NCI-H2196 (cell line): ENCODE measurements at regions not wholly inside any gene's neighbourhood (a gene's known extent, or its start where the extent isn't known, plus 50 kb on each side); places are given as distances from the start of the nearest gene placed in this dataset.

ENCODE experiments used
- DNase-seq: peaks from one replicate; lab custom pipeline; 2025; ENCODE audit not compliant: unreplicated experiment; lab: John Stamatoyannopoulos, UW

- DNase-seq = no peak
These were observed 139.1 kb upstream of the ADRA1B start for GRCh38 chr5:159777049-159777660.

- no peak for DNase-seq
These were observed 136.8 kb upstream of the ADRA1B start for GRCh38 chr5:159779481-159779880.

DNA sequence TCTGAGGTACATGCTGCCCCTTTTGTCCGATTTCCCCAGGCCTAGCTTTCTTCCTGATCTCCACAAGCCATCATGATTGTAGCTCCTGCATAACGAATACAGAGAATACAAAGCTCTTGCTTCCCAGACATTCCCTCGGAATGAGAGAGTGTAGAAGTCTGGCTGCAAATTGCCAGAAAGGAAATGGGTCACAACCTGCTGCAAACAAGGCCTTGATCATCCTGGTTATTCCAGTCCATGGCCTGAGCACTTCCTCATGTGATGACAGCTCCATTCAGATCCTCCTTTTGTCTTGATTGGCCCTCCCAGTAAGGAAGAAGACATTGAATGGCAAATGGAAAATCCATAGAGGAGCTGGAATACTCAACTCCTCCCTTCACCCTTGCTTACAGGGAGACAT is 136.0 kb upstream of the ADRA1B start:
- no peak for DNase-seq

DNA sequence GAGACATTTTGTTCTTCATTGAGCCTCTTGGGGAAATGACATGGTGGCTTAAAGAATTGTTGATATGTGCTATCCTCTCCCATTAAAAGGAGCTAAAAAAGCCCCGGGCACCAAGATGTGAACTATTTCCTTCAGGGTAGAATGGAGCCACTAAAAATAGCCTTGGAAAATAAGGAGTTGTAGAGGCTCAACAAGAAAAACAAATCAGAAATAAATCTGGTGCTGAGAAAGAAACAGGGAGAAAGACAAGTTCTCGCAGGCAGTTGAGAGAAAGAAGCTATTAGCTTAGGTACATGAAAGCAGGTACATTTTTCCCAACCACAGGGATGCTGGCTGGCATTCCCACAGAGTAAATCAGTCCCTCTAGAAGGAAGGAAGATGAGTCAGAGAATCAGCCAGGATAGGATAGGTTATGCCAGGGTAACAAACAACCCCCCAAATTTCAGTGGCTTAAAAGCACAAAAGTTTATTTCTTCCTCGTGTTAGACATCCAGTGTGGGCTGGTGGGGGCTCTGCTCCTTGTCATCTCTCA is 134.6 kb upstream of the ADRA1B start:
- DNase-seq = no peak

DNA sequence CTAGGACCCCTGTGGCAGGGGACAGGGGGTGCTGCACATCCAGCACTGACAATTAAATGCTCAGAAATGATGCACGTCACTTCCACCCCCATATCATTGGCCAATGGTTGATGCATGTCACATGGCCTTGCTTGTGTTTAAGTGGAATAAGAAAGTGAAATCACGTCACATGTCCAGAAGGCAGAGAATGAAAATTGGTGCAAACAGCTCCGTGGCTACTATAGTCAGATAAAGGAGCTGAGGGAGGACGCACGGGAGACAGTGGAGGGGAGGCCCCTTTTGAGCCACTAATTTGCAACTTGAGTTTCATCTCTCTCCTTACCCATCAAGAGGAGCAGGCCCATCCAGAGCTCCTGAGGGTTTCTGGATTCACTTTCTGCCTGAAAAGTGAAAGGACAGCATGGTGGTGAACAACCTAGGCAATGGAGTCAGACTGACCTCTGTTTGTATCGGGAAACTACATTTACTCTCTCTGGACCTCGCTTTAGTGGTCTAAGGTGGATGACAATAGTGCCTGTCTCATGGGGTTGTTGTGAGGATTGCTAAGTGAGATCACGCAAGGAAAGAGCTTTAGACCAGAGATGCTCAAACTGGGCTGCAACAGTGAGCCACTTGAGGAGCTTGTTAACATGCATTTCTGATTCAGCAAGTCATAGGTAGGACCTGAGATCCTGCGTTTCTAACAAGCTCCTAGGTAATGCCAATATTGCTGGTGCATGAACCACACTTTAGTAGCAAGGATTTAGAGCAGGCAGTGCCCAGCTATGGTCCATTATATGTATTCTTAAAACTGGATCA is 133.9 kb upstream of the ADRA1B start:
- no peak for DNase-seq

DNA sequence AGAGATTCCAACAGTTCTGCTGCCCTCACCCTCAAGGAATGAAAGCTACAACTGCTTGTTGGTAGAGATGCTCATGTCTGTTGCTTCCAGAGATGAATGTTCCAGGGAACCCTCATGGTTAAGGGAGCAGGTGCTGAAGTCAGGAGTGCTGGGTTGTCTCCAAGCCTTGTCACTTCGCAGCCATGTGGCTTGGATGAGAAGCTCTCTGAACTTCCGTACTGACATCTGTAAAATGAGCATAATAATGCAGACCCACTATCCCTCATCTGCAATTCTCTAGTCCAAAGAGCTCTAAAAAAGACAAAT is 133.3 kb upstream of the ADRA1B start:
- no peak for DNase-seq

GRCh38 chr5:159783726-159784247 is 132.5 kb upstream of the ADRA1B start:
- no peak for DNase-seq

DNA sequence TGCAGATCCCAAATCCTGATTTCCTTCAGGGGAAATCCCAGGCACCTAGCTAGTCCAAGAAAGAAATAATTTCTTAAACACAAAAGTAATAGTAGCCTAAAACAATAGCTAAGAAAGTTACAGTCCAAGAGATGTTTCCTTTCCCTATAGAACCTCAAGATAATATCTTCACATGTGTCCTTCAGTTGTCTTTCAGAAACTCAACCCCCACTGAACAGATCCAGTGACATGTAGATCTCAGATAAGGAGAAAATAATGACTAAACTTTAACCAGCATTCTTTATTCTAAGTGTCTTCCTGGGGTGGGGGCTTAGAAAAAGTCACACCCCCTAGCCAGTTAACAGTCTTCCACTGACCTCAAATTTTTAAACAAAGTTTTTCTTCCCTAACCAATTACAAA is 131.3 kb upstream of the ADRA1B start:
- no peak for DNase-seq

- DNase-seq = no peak
These were observed 130.6 kb upstream of the ADRA1B start for GRCh38 chr5:159785656-159786055.

GRCh38 chr5:159786201-159786600 is 130.1 kb upstream of the ADRA1B start:
- no peak for DNase-seq

DNA sequence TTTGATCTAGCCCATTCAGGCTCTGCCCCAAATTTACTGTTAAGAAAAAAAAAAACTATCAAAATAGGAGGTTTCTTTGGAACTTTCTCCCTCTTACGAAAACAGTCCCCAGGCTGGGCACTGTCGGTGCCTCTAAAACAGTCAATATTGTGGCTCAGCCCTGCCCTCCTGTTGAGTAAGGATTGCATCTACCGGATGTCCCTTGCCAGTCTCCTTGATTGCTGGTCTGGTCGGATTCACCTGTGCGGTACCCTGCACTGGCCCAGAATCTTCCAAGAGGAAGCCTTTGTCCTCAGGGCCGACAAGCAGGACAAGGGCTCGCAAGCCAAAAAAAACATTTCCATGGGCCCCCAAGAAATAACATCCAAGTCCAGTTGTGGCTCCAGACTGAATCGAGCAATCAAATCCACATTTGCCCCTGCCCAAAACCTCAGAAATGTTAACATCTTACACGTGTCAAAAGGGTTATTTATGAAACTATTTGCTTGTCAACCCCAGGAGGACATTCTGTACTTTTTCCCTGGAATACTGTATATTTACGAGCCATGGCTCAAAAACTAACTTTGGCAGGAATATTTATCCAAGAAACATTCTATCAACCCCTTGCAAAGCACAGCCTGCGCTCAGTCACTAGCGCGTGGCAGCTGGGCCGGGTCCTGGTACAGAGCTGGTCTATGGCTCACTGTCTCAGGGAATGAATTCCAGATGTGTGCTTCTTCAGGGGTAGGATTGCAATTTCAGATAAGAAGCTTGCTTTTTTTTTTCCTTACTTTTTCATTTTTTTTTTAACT is 129.2 kb upstream of the ADRA1B start:
- DNase-seq = no peak

DNA sequence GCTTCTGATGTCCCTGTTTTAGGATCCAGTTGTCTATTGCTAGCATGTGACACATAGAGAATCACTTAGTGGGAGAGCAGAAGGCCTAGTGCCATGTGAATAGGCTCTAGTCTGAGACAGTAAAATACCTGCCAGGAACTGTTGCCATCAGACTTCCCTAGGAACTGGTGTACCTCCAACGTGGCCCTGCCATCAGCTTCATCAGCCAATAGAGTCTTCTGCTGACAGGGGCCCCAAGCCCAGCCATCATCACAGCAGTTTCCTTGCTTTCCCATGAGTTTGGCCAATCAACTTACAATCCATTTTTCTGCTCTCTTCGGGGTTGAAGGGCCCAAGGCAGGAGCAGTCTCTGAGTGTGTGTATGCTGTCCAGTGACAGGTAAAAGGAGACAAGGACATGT is 128.4 kb upstream of the ADRA1B start:
- DNase-seq = no peak

- DNase-seq = no peak
These were observed 127.4 kb upstream of the ADRA1B start for GRCh38 chr5:159788835-159789331.

- DNase-seq = no peak
These were observed 124.1 kb upstream of the ADRA1B start for GRCh38 chr5:159792180-159792579.

GRCh38 chr5:159797261-159797970 is 118.9 kb upstream of the ADRA1B start:
- no peak for DNase-seq

DNA sequence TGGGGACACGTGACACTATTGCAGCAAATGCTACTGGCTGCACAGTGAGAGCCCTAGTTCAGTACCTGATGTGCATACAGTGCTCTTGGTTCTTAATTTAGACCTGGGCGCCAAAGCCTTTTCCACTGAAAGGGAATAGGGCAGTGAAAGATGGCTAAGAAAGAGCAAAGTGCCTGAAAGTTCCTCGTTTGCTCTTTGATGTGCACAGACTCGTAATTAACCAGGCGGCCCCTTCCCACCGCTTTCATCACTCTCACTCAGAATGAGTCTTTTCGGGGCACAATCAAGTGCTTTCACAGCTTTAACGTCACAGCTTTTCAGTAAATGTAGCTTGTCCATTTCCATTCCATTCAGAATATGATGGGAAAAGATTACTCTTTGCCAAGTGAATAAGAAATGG is 116.6 kb upstream of the ADRA1B start:
- no peak for DNase-seq

GRCh38 chr5:159800131-159800840 is 116.0 kb upstream of the ADRA1B start:
- no peak for DNase-seq

DNA sequence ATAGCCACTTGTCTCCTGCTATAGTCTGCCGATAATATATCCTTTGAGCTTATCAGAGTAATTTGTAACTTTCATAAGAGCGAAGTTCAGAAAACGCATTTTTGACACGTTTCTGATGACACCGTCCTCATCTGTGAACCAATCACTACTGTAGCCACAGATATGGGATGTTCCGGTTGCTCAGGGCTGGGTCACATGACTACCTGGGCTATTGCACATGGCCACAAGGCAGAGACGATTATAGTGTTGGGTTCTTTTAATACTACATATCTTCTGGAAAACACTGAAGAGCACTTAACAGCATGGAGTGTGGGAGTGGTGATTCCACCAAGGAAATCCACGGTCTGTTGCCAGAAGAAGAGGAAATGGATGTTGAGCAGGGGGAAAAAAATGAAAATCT is 115.0 kb upstream of the ADRA1B start:
- DNase-seq = no peak

DNA sequence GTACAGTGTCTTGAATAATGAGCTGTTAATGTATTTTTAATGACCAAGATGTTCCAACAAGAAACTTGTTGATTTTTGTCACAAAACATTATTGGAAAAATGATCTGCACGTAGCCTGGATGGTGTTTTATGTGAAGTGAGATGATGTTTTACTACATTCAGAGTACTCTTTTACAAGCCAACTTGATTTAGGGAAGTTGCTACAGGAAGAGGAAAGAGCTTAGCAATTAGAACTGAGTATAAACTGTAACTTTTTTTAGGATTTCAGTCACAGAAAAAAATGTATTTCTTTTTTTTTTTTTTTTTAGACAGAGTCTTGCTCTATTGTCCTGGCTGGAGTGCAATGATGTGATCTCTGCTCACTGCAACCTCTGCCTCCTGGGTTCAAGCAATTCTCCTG is 113.6 kb upstream of the ADRA1B start:
- DNase-seq = no peak

- DNase-seq = no peak
These were observed 112.2 kb upstream of the ADRA1B start for GRCh38 chr5:159804121-159804520.
